GM18517 (cell line): ENCODE measurements at regions not wholly inside any gene's neighbourhood (a gene's known extent, or its start where the extent isn't known, plus 50 kb on each side); places are given as distances from the start of the nearest gene placed in this dataset.

ENCODE experiments used
- ATAC-seq: cut with Tn5 transposase; IDR thresholded peaks from one replicate; pipeline ENCODE4 v1.9.1; 2021; ENCODE audit warnings: mild to moderate bottlenecking, moderate library complexity; ENCODE audit not compliant: unreplicated experiment

GRCh38 chr11:27287205-27287604 is 75.8 kb downstream of the CCDC34 start:
- no peak for ATAC-seq

DNA sequence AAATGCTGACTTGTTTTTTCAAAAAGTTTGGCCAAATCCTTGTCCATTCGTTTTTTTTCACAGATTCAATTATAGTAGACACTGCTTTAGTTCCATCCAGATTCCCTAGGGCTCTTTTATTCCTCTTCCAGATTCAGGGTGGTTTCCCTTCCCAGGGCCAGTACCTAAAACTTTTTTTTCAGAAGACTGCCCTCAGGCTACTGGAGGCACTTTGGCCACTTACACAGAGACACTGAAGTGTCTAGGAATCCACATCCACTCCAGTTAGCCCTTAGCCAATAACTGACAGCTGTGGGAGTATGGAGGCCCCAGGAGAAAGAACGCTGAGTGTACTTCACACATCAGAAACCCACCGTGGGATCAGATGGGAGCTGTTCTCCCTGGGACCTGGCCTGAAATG is 77.3 kb downstream of the CCDC34 start:
- ATAC-seq: no peak

- no peak for ATAC-seq
Observed at GRCh38 chr11:27282806-27283205, 80.2 kb downstream of the CCDC34 start.

DNA sequence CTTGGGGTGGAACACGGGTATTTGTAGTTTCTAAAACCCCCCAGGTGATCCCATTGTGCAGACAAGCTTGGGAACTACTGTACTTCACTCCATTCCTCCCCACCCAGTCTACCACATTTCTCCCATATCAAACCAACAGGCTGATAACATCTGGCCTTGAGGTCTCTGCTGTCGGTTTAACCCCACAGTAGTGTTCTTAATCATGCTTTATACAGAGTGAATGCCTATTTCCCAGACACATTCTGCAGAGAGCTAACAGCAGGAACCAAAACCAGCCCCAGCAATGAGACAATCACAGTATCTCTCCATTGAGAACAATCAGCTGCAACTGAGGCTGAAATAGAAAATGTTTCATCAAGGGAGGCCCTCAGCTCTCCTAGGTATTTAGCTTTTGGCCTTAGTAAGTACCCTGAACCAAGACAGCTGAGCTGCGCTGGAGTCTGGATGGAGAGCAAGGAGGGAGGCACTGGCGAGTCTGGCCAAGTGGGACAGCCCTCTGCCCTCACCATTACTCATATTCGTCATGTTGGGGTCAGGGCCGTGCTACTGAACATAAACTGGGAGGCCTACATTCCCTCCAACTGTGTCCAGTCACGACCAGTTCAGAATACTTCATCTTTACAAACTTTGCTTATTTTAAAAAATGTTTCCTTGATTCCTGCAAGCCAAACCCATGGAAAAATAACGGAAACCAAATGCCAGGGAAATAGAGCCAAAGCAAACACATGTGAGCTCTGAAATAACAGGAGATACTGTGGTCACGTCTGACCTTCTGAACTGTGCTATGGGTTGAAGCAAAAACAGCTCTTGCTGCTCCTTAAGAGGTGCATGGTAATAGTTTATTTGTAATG is 81.0 kb downstream of the CCDC34 start:
- no peak for ATAC-seq

- ATAC-seq: no peak
Observed at GRCh38 chr11:27281276-27281675, 81.7 kb downstream of the CCDC34 start.

- no peak for ATAC-seq
Observed at GRCh38 chr11:27280140-27280539, 82.9 kb downstream of the CCDC34 start.

GRCh38 chr11:27279460-27279859 is 83.6 kb downstream of the CCDC34 start:
- ATAC-seq: no peak

DNA sequence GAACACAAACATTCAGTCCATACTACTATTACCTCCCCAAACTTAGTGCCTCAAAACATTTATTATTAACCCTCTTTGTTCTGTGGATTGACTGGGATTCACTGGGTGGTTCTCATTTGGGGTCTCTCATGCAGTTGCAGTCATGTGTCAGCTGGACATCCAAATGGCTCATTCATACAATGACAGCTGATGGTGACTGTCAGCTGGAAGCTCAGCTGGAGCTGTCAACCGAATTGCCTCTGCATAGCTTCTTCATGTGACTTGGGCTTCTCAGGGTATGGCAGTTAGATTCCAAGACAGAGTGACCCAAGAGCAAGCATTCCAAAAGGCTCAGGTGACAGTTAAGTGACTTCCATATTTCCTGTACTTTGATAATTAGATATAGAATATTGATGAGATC is 85.2 kb downstream of the CCDC34 start:
- no peak for ATAC-seq

DNA sequence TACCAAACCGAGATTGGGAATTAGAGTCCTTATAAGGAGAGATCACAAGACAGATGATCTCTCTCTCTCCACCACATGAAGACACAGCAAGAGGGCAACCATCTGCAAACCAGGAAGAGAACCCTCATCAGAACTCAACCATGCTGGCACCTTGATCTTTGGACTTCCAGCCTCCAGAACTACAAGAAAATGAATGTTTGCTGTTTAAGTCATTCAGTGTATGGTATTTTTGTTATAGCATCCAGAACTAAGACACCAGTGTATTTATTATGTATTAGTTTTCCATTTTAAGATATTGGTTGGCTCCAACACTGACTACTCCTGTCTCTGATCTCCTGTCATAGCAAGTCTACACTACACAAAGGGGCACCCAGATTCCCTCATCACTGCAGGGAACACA is 86.9 kb downstream of the CCDC34 start:
- no peak for ATAC-seq

- ATAC-seq: no peak
Observed at GRCh38 chr11:27274854-27275395, 88.1 kb downstream of the CCDC34 start.

DNA sequence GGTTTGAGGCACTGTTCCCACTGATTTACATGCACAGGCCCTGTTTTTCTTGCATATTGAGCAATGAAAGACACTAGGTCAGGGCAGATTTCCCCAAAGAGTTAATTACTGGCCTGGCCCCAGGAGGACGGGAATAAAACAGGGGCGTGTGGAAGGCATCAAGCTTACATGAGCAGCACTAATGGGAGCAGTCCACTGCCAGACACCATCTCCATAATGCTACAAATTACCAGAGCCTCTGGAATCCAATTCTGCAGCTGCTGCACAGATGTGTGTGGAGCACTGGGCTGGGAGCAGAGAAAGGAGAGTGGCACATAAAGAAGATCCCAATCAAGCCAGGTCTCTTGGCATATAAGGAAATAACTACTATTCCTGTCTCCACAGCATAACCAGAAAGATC is 96.9 kb downstream of the CCDC34 start:
- no peak for ATAC-seq

DNA sequence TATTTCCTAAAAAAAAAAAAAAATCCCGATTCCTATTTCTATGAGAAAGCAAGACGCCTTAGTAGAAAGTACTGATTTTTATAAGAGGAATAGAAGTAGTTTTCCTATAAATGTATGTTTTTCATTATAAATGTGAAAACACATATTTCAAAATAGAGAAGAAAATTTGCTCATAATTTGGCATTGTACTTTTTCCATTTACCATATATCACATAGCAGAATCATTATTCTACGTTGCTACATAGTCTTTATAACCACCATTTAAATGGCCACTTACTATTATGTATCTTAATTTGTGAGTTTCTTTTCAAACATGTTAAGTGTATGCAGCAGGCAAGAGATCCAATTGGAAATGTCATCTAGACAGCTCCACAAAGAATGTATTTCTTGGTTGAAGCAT is 99.0 kb downstream of the CCDC34 start:
- ATAC-seq: no peak

DNA sequence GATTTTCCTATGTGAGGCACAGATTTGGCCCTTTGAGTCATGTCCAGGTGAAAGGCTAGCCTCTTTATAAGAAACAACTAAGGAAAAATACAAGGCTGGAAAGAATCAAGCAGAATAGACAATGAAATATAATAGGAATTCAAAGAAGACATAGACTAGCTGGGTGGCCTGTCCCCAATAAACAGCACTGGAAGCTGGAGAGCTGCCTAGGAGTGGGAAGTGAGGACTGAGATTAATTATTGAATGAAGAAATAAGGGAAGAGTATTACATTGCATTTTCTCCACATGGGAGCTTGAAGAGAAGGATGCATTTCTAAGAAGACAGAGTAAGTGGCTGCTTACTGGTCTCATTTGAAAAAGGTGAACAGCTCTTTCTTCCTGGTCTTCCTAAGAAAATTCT is 100.0 kb downstream of the CCDC34 start:
- no peak for ATAC-seq

GRCh38 chr11:27255447-27255828 is 107.6 kb downstream of the CCDC34 start:
- ATAC-seq: no peak

GRCh38 chr11:27254744-27255446 is 108.1 kb downstream of the CCDC34 start:
- ATAC-seq: no peak

DNA sequence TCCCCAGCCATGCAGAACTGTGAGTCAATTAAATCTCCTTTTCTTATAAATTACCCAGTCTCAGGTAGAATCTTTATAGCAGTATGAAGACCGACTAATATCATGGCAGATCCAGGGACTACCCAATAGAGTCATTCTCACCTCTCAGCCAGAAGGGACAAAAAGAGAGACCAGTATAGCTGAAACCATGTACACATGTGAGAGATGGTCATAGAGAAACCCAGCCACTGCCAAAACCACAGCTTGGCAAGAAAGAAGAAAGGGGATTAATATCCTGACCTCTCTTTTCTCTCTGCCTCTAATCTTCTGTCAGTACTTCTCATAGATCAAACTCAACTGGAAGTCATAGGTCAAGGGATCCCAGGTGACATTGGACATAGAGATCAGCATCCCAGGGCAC is 109.8 kb downstream of the CCDC34 start:
- ATAC-seq: no peak

- no peak for ATAC-seq
Observed at GRCh38 chr11:27250867-27251665, 111.9 kb downstream of the CCDC34 start.

- no peak for ATAC-seq
Observed at GRCh38 chr11:27248576-27249509, 114.2 kb downstream of the CCDC34 start.

- ATAC-seq: no peak
Observed at GRCh38 chr11:27247660-27248059, 115.4 kb downstream of the CCDC34 start.

GRCh38 chr11:27246925-27247324 is 116.1 kb downstream of the CCDC34 start:
- ATAC-seq: no peak
